ENCODE measurements at regions not wholly inside any gene's neighbourhood (a gene's known extent, or its start where the extent isn't known, plus 50 kb on each side); places are given as distances from the start of the nearest gene placed in this dataset.

DNA sequence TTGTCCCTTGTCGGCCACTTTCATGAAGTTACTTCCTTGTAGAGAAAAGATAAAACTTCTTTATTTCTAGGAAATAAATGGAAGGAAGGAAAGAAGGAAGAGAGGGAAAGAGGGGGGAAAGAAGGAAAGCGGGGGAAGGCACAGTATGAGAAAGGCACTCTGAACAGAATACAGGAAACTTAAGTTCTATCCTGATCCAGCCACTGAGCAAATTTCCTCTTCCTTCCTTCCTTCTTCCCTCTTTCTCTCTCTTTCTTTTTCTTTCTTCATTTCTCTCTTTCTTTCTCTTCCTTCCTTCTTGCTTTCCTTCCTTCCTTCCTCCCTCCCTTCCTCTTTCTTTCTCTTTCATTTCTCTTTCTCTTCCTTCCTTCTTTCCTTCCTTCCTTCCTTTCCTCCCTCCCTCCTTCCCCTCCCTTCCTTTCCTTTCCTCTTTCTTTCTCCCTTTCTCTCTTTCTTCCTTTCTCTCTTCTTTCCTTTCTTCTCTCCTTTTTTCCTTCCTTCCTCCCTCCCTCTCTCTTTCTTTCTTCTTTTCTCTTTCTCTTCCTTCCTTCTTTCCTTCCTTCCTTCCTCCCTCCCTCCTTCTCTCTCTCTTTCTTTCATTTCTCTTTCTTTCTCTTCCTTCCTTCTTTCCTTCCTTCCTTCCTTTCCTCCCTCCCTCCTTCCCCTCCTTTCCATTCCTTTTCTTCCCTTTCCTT lies 240.2 kb upstream of the BRINP1 start:
- Mint-ChIP-seq H3K36me3 (no peaks in the 10 kb centered on the region), H3K27ac (no peak overlapping the region), H3K9me3 (peaks cover 18% of the 10 kb centered on the region), H3K4me1 (peaks cover 15% of the 10 kb centered on the region), H3K27me3 (ENCODE audit: low read depth) (peaks cover 3% of the 10 kb centered on the region; the same call in 1 of the 2 replicates), H3K4me3 (no peak overlapping the region)
- ChIA-PET POLR2A (no interaction called here), CTCF (no interaction called here)
- TF ChIP-seq, protein P1, sequence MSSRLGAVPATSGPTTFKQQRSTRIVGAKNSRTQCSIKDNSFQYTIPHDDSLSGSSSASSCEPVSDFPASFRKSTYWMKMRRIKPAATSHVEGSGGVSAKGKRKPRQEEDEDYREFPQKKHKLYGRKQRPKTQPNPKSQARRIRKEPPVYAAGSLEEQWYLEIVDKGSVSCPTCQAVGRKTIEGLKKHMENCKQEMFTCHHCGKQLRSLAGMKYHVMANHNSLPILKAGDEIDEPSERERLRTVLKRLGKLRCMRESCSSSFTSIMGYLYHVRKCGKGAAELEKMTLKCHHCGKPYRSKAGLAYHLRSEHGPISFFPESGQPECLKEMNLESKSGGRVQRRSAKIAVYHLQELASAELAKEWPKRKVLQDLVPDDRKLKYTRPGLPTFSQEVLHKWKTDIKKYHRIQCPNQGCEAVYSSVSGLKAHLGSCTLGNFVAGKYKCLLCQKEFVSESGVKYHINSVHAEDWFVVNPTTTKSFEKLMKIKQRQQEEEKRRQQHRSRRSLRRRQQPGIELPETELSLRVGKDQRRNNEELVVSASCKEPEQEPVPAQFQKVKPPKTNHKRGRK (CRISPR knock-in tag; IDR thresholded peaks at IDR 0.05; ENCODE audit: borderline replicate concordance) = peak; percentile 88; the same call in 1 of the 2 replicates
- TF ChIP-seq EMX1 (CRISPR knock-in tag; IDR thresholded peaks at IDR 0.05) (no peak), ZNF281 (CRISPR knock-in tag; IDR thresholded peaks at IDR 0.05) (no peak)
- ATAC-seq = no peak
- no peak for DNase-seq (ENCODE audit: low spot score)

- Mint-ChIP-seq H3K4me1 (peaks cover 6% of the 10 kb centered on the region; the same call in 1 of the 2 replicates), H3K27ac (no peak overlapping the region), H3K27me3 (ENCODE audit: low read depth) (peaks cover 3% of the 10 kb centered on the region; the same call in 1 of the 2 replicates), H3K4me3 (no peak overlapping the region), H3K36me3 (no peaks in the 10 kb centered on the region), H3K9me3 (peaks cover 14% of the 10 kb centered on the region)
- CTCF ChIA-PET = no interaction called here
- TF ChIP-seq ZNF263 (CRISPR knock-in tag; IDR thresholded peaks at IDR 0.05; ENCODE audit: low read depth) = no peak
- no peak for TF ChIP-seq CBFB (CRISPR knock-in tag; IDR thresholded peaks at IDR 0.05; ENCODE audit: low read depth)
- no peak for TF ChIP-seq ZNF219 (CRISPR knock-in tag; IDR thresholded peaks at IDR 0.05; ENCODE audit: borderline replicate concordance)
- no peak for TF ChIP-seq E2F4 (CRISPR knock-in tag; IDR thresholded peaks at IDR 0.05; ENCODE audit: borderline replicate concordance, low read depth)
- TF ChIP-seq GRHL2 (CRISPR knock-in tag; IDR thresholded peaks at IDR 0.05; ENCODE audit: insufficient replicate concordance, severe bottlenecking) = no peak
- no peak for TF ChIP-seq ZNF423 (CRISPR knock-in tag; IDR thresholded peaks at IDR 0.05)
- no peak for TF ChIP-seq TEAD4 (CRISPR knock-in tag; IDR thresholded peaks at IDR 0.05)
- no peak for TF ChIP-seq NFYB (CRISPR knock-in tag; conservative IDR thresholded peaks at IDR 0.05; ENCODE audit: low read depth)
- no peak for TF ChIP-seq ZNF232 (CRISPR knock-in tag; IDR thresholded peaks at IDR 0.05)
- no peak for TF ChIP-seq ZNF671 (CRISPR knock-in tag; IDR thresholded peaks at IDR 0.05)
- no peak for TF ChIP-seq MYBL2 (CRISPR knock-in tag; IDR thresholded peaks at IDR 0.05)
- no peak for TF ChIP-seq GABPB1 (CRISPR knock-in tag; IDR thresholded peaks at IDR 0.05)
- TF ChIP-seq ESRRA (CRISPR knock-in tag; IDR thresholded peaks at IDR 0.05; ENCODE audit: borderline replicate concordance) = no peak
- TF ChIP-seq SMAD4 (CRISPR knock-in tag; IDR thresholded peaks at IDR 0.05) = no peak
- no peak for TF ChIP-seq TEAD1 (CRISPR knock-in tag; IDR thresholded peaks at IDR 0.05)
- TF ChIP-seq FOXP1 (CRISPR knock-in tag; IDR thresholded peaks at IDR 0.05; ENCODE audit: borderline replicate concordance) = no peak
- no peak for TF ChIP-seq SP1 (CRISPR knock-in tag; conservative IDR thresholded peaks at IDR 0.05)
- no peak for TF ChIP-seq USF1 (CRISPR knock-in tag; IDR thresholded peaks at IDR 0.05)
- ATAC-seq (no peak), DNase-seq (ENCODE audit: low spot score) (no peak)
- POLR2A ChIA-PET = interaction anchor here (1.1 kb wide), 1 partner anchor 13 kb away, joined by 3 read pairs; no protein-coding TSS in a partner anchor
These were observed 232.4 kb upstream of the BRINP1 start for GRCh38 chr9:119601632-119602031.
